ENCODE measurements at regions not wholly inside any gene's neighbourhood (a gene's known extent, or its start where the extent isn't known, plus 50 kb on each side); places are given as distances from the start of the nearest gene placed in this dataset.

GRCh38 chr3:137477614-137478013 is 286.5 kb upstream of the SOX14 start:
- TF ChIP-seq ZNF274 (IDR thresholded peaks at IDR 0.05; ENCODE audit: low read depth, low read length) (no peak), YY1 (IDR thresholded peaks at IDR 0.05; ENCODE audit: insufficient read depth, insufficient read length) (no peak), SUZ12 (IDR thresholded peaks at IDR 0.05; ENCODE audit: extremely low read depth, insufficient read depth, insufficient read length) (no peak)

Data from NT2/D1 (cell line).